CD4-positive, alpha-beta T cell treated with Interleukin-2 at 100 ng/mL for 4 hours (primary cell): ENCODE measurements at regions not wholly inside any gene's neighbourhood (a gene's known extent, or its start where the extent isn't known, plus 50 kb on each side); places are given as distances from the start of the nearest gene placed in this dataset.
"Not testable (repeated sequence)": the region's sequence is repeated elsewhere in the genome, so short reads cannot be mapped to it uniquely, and the experiment has no call there.

Source experiments
- DNase-seq: peaks from one replicate; pipeline ENCODE4 v3.0.0-alpha.2; 2020; ENCODE audit warnings: low spot score

- no peak for DNase-seq
Measured at GRCh38 chr1:48082271-48082962, 85.2 kb upstream of the TRABD2B start.

- DNase-seq: no peak
Measured at GRCh38 chr1:48080331-48081255, 83.4 kb upstream of the TRABD2B start.

GRCh38 chr1:48079096-48079495, 81.9 kb upstream of the TRABD2B start:
- no peak for DNase-seq

- DNase-seq: no peak
Measured at GRCh38 chr1:48077795-48078222, 80.6 kb upstream of the TRABD2B start.

- no peak for DNase-seq
Measured at GRCh38 chr1:48076017-48076416, 78.8 kb upstream of the TRABD2B start.

GRCh38 chr1:48073798-48074530, 76.8 kb upstream of the TRABD2B start:
- no peak for DNase-seq

GRCh38 chr1:48071513-48071912, 74.3 kb upstream of the TRABD2B start:
- no peak for DNase-seq

- DNase-seq: no peak
Measured at GRCh38 chr1:48070396-48070750, 73.2 kb upstream of the TRABD2B start.

GRCh38 chr1:48069662-48070395, 72.6 kb upstream of the TRABD2B start:
- no peak for DNase-seq

GRCh38 chr1:48068206-48068605, 71.0 kb upstream of the TRABD2B start:
- DNase-seq: no peak

- DNase-seq: no peak
Measured at GRCh38 chr1:48066936-48067335, 69.8 kb upstream of the TRABD2B start.

- not testable (repeated sequence) for DNase-seq
Measured at GRCh38 chr1:48064693-48065092, 67.5 kb upstream of the TRABD2B start.

GRCh38 chr1:48062353-48062752, 65.2 kb upstream of the TRABD2B start:
- no peak for DNase-seq

- DNase-seq: no peak
Measured at GRCh38 chr1:48061162-48062136, 64.3 kb upstream of the TRABD2B start.

- no peak for DNase-seq
Measured at GRCh38 chr1:48059289-48059688, 62.1 kb upstream of the TRABD2B start.

GRCh38 chr1:48058135-48059025, 61.2 kb upstream of the TRABD2B start:
- no peak for DNase-seq

GRCh38 chr1:48057249-48057648, 60.1 kb upstream of the TRABD2B start:
- no peak for DNase-seq

- DNase-seq: no peak
Measured at GRCh38 chr1:48055876-48056764, 58.9 kb upstream of the TRABD2B start.

- DNase-seq: no peak
Measured at GRCh38 chr1:48054232-48054631, 57.0 kb upstream of the TRABD2B start.
